ENCODE measurements at regions not wholly inside any gene's neighbourhood (a gene's known extent, or its start where the extent isn't known, plus 50 kb on each side); places are given as distances from the start of the nearest gene placed in this dataset.

- H3K4me3 ChIP-seq = no peak overlapping the region
- H3K4me1 ChIP-seq = no peaks in the 10 kb centered on the region
- no peak for TF ChIP-seq POLR2A (IDR thresholded peaks at IDR 0.05)
- no peak for TF ChIP-seq POLR2AphosphoS5 (IDR thresholded peaks at IDR 0.05)
- TF ChIP-seq, protein P1, sequence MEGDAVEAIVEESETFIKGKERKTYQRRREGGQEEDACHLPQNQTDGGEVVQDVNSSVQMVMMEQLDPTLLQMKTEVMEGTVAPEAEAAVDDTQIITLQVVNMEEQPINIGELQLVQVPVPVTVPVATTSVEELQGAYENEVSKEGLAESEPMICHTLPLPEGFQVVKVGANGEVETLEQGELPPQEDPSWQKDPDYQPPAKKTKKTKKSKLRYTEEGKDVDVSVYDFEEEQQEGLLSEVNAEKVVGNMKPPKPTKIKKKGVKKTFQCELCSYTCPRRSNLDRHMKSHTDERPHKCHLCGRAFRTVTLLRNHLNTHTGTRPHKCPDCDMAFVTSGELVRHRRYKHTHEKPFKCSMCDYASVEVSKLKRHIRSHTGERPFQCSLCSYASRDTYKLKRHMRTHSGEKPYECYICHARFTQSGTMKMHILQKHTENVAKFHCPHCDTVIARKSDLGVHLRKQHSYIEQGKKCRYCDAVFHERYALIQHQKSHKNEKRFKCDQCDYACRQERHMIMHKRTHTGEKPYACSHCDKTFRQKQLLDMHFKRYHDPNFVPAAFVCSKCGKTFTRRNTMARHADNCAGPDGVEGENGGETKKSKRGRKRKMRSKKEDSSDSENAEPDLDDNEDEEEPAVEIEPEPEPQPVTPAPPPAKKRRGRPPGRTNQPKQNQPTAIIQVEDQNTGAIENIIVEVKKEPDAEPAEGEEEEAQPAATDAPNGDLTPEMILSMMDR (IDR thresholded peaks at IDR 0.05) = no peak
- no peak for TF ChIP-seq EP300 (IDR thresholded peaks at IDR 0.05)
- no peaks in the 10 kb centered on the region for H3K36me3 ChIP-seq
- 54 to 70% (median 64%) methylated on average over 3 of the region's 3 CpGs; no CpG with 5 or more reads in 2 of the 5 donors for WGBS, 5 donors
- no peaks in the 10 kb centered on the region for H3K9me3 ChIP-seq
- DNase-seq = no peak
- intact Hi-C loops (cut with DNase I; ENCODE audit: low total_unique reads) = no loop called here
- no peak overlapping the region for H3K27ac ChIP-seq
- H3K27me3 ChIP-seq = no peaks in the 10 kb centered on the region
Observed at GRCh38 chrY:8591821-8592516, 745.3 kb upstream of the TSPY4 start.

- intact Hi-C loops (cut with DNase I; ENCODE audit: low total_unique reads) = no loop called here
Observed at GRCh38 chrY:8594657-8595056, 742.6 kb upstream of the TSPY4 start.

GRCh38 chrY:8599141-8599540 lies 738.1 kb upstream of the TSPY4 start:
- no peaks in the 10 kb centered on the region for H3K9me3 ChIP-seq
- TF ChIP-seq POLR2AphosphoS5 (IDR thresholded peaks at IDR 0.05) = no peak
- no peak for TF ChIP-seq EP300 (IDR thresholded peaks at IDR 0.05)
- TF ChIP-seq POLR2A (IDR thresholded peaks at IDR 0.05) = no peak
- TF ChIP-seq, protein P1 (IDR thresholded peaks at IDR 0.05) = no peak
- no peaks in the 10 kb centered on the region for H3K4me1 ChIP-seq
- intact Hi-C loops (cut with DNase I; ENCODE audit: low total_unique reads) = no loop called here
- no peaks in the 10 kb centered on the region for H3K27me3 ChIP-seq
- DNase-seq = no peak
- H3K36me3 ChIP-seq = no peaks in the 10 kb centered on the region
- no peak overlapping the region for H3K4me3 ChIP-seq
- no peak overlapping the region for H3K27ac ChIP-seq
- 34 to 60% (median 47%) methylated on average over 4 of the region's 4 CpGs; no CpG with 5 or more reads in 2 of the 5 donors for WGBS, 5 donors

More at GRCh38 chrY:8594657-8595056, 742.6 kb upstream of the TSPY4 start:
- H3K9me3 ChIP-seq = no peaks in the 10 kb centered on the region
- H3K4me3 ChIP-seq = no peak overlapping the region
- no peak overlapping the region for H3K27ac ChIP-seq
- H3K27me3 ChIP-seq = no peaks in the 10 kb centered on the region
- H3K4me1 ChIP-seq = no peaks in the 10 kb centered on the region
- DNase-seq = no peak
- 57 to 73% (median 70%) methylated on average over 3 of the region's 3 CpGs; no CpG with 5 or more reads in 2 of the 5 donors for WGBS, 5 donors
- H3K36me3 ChIP-seq = no peaks in the 10 kb centered on the region
- TF ChIP-seq EP300 (IDR thresholded peaks at IDR 0.05) (no peak), POLR2AphosphoS5 (IDR thresholded peaks at IDR 0.05) (no peak), POLR2A (IDR thresholded peaks at IDR 0.05) (no peak)
- TF ChIP-seq, protein P1 (IDR thresholded peaks at IDR 0.05) = no peak

- DNase-seq = no peak
- TF ChIP-seq, protein P1 (IDR thresholded peaks at IDR 0.05) = no peak
- TF ChIP-seq POLR2AphosphoS5 (IDR thresholded peaks at IDR 0.05) (no peak), POLR2A (IDR thresholded peaks at IDR 0.05) (no peak)
- no peaks in the 10 kb centered on the region for H3K4me1 ChIP-seq
- H3K4me3 ChIP-seq = no peak overlapping the region
- H3K27me3 ChIP-seq = no peaks in the 10 kb centered on the region
- no peaks in the 10 kb centered on the region for H3K36me3 ChIP-seq
- H3K9me3 ChIP-seq = no peaks in the 10 kb centered on the region
- H3K27ac ChIP-seq = no peak overlapping the region
- WGBS, 5 donors = 27 to 53% (median 29%) methylated on average over 1 of the region's 1 CpG; no CpG with 5 or more reads in 2 of the 5 donors
- intact Hi-C loops (cut with DNase I; ENCODE audit: low total_unique reads) = no loop called here
Observed at GRCh38 chrY:8610620-8611019, 726.6 kb upstream of the TSPY4 start.

All from stomach (tissue), 8 donors.